SK-MEL-5 (cell line): ENCODE measurements at regions not wholly inside any gene's neighbourhood (a gene's known extent, or its start where the extent isn't known, plus 50 kb on each side); places are given as distances from the start of the nearest gene placed in this dataset.

Experiments used
- DNase-seq: peaks from one replicate; pipeline ENCODE4 v3.0.0-alpha.2; 2016; ENCODE audit warnings: low read depth, low spot score
- in situ Hi-C: cut with HindIII; loops from 2 replicates; pipeline ENCODE4 v1.10.0; 2016; ENCODE audit warnings: low sequenced_read_pairs, high pct_unique_total_duplicates, low pct_unique_long_range_greater_than_20kb

GRCh38 chr7:41047789-41048191 lies 655.1 kb downstream of the INHBA start:
- DNase-seq, result peak; percentile 19
- in situ Hi-C loops, result no loop called here

GRCh38 chr7:41047211-41047610 lies 655.7 kb downstream of the INHBA start:
- DNase-seq, result no peak
- in situ Hi-C loops, result no loop called here

GRCh38 chr7:41046776-41047175 lies 656.1 kb downstream of the INHBA start:
- DNase-seq, result no peak
- in situ Hi-C loops, result no loop called here

GRCh38 chr7:41046221-41046761 lies 656.6 kb downstream of the INHBA start:
- in situ Hi-C loops, result no loop called here
- DNase-seq, result no peak

GRCh38 chr7:41045556-41046123 lies 657.2 kb downstream of the INHBA start:
- peak; percentile 33 for DNase-seq
- in situ Hi-C loops, result no loop called here

GRCh38 chr7:41039981-41040380 lies 662.9 kb downstream of the INHBA start:
- no peak for DNase-seq
- in situ Hi-C loops, result no loop called here

GRCh38 chr7:41039386-41039953 lies 663.4 kb downstream of the INHBA start:
- no peak for DNase-seq
- in situ Hi-C loops, result no loop called here

- DNase-seq, result no peak
Observed at GRCh38 chr7:41038211-41038610, 664.7 kb downstream of the INHBA start.

GRCh38 chr7:41037691-41038090 lies 665.2 kb downstream of the INHBA start:
- in situ Hi-C loops, result no loop called here
- DNase-seq, result no peak

More at GRCh38 chr7:41038211-41038610, 664.7 kb downstream of the INHBA start:
- in situ Hi-C loops, result no loop called here

GRCh38 chr7:41035794-41036193 lies 667.1 kb downstream of the INHBA start:
- in situ Hi-C loops, result no loop called here
- no peak for DNase-seq

GRCh38 chr7:41033500-41033899 lies 669.4 kb downstream of the INHBA start:
- DNase-seq, result no peak
- in situ Hi-C loops, result no loop called here

- no peak for DNase-seq
- in situ Hi-C loops, result no loop called here
Observed at GRCh38 chr7:41030673-41031072, 672.2 kb downstream of the INHBA start.

GRCh38 chr7:41029072-41029499 lies 673.8 kb downstream of the INHBA start:
- in situ Hi-C loops, result no loop called here
- DNase-seq, result peak; percentile 18

- in situ Hi-C loops, result no loop called here
- no peak for DNase-seq
Observed at GRCh38 chr7:41028580-41028979, 674.3 kb downstream of the INHBA start.

GRCh38 chr7:41027428-41028115 lies 675.3 kb downstream of the INHBA start:
- in situ Hi-C loops, result no loop called here
- DNase-seq, result no peak

- DNase-seq, result no peak
- in situ Hi-C loops, result loop anchor here (25.0 kb wide), 1 partner anchor 688 kb away; the partner anchor contains the start of gene INHBA
Observed at GRCh38 chr7:41024126-41024525, 678.8 kb downstream of the INHBA start.

- no peak for DNase-seq
- in situ Hi-C loops, result loop anchor here (25.0 kb wide), 1 partner anchor 692 kb away; the partner anchor contains the start of gene INHBA
Observed at GRCh38 chr7:41020056-41020455, 682.8 kb downstream of the INHBA start.

- in situ Hi-C loops, result loop anchor here (25.0 kb wide), 1 partner anchor 699 kb away; the partner anchor contains the start of gene INHBA
- DNase-seq, result no peak
Observed at GRCh38 chr7:41013117-41013516, 689.8 kb downstream of the INHBA start.
